HG02870 (cell line): ENCODE measurements at regions not wholly inside any gene's neighbourhood (a gene's known extent, or its start where the extent isn't known, plus 50 kb on each side); places are given as distances from the start of the nearest gene placed in this dataset.

Experiments used
- ATAC-seq: cut with Tn5 transposase; IDR thresholded peaks from one replicate; pipeline ENCODE4 v1.9.1; 2021; ENCODE audit warnings: mild to moderate bottlenecking, moderate library complexity; ENCODE audit not compliant: unreplicated experiment

- no peak for ATAC-seq
Observed at GRCh38 chr21:35420656-35421055, 371.6 kb upstream of the RUNX1 start.

GRCh38 chr21:35417762-35418161, 368.7 kb upstream of the RUNX1 start:
- ATAC-seq, result no peak

DNA sequence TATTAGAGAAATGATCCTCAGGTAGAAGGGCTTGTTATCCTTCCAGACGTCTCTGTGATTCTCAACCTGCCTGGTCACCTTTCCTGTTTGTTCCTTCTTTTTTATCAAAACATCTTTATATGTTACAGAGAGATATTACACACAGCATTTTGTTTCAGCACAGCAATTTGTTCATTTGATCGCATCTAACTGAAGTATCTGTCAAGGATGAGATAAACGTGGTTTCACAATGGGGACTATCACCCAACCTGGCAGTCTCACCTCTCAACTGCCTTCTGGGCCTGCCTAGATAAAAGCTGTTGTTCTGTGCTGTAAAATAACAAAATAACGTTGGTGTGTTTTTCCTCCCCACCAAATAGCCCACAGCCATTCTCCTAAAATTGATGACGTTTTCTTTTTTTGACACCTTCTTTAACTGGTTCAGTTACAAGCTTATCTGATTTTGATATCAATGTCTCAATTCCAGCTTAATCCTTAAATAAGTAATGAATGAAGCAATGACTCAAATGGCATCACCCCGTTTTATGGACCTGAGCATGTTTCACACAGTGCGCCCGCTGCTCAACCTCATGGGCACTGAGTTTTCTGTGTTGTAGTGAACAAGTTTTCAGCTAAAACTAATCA, 367.9 kb upstream of the RUNX1 start:
- no peak for ATAC-seq

DNA sequence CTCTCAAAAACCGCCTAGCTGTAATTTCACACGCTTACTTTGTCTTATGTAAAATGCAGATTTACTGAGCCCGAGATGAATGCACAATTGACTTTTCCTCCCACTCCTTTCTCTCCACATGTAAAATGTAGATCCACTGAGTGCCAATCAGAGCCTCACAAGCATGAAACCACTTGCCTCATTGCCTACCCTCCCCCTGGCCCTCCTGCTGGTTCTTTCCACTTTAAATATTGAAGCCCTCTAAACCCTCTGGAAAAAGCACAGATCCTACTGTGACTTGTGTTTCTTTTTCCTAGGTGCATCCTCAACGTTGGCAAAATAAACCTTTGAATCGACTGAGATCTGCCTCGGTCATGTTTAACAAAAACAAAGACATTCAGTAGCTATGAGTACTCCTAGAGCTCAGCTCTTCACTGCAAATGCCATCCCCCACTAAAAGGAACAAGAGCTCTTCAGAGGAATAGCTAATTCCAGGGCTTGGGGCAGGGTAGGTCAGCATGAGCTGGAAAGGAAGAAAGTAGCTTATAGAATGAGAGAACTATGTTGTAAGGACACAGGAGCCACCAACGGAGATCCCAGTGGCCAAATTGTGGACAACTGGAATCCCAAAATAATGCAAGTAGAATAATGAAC, 365.5 kb upstream of the RUNX1 start:
- ATAC-seq, result no peak

- ATAC-seq, result no peak
Observed at GRCh38 chr21:35414056-35414455, 365.0 kb upstream of the RUNX1 start.

DNA sequence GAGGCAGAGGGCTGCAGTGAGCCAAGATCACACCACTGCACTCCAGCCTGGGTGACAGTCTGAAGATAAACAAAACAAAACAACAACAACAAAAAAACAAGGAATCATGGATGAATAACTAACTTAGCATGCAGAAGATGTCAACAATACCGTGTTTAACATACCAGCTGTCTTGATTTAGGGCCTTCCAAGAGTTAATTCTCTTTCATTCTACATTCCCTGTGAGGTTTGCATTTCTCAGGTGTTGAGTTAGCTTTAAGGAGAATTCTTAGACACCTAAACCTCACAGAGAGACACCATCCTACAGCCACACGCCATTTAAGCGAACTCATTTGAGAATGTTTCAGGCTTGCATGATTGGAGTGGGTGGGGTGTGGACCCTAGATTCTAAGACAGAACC, 363.1 kb upstream of the RUNX1 start:
- ATAC-seq, result no peak

GRCh38 chr21:35411434-35411833, 362.3 kb upstream of the RUNX1 start:
- ATAC-seq, result no peak

DNA sequence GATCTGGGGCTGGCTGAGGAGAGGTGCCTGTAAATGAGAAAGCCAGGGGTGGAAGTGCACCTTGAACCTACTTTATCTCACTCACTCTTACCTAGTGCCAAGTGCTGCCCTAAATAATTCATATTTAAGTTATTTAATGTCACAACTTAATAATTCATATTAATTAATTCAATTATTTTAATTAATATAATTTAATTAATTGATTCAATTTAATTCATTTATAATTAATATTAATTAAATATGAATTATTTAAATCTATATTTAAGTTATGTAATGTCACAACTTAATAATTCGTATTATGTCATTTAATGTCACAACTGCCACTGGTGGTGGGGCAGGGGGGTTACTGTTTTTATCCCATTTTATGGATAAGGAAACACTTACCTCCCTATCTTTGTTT, 361.6 kb upstream of the RUNX1 start:
- no peak for ATAC-seq

DNA sequence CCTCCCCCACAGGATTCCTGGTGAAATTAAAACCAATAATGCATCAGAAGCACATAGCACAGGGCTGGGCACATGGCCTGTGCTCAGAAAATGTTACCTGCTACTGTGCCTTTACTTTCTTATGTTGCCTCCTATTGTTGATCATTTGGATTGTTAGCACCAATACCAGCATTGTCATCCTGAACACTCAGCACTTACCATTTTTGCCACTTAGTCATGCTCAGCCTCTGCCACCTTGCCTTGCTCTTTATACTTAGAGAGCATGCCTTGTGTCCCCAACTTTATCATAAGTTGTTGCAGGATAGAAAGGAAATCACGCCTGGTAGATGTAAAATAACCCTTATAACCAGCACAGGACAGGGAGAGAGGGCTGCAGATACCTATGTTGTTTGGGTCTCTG, 361.0 kb upstream of the RUNX1 start:
- ATAC-seq, result no peak

DNA sequence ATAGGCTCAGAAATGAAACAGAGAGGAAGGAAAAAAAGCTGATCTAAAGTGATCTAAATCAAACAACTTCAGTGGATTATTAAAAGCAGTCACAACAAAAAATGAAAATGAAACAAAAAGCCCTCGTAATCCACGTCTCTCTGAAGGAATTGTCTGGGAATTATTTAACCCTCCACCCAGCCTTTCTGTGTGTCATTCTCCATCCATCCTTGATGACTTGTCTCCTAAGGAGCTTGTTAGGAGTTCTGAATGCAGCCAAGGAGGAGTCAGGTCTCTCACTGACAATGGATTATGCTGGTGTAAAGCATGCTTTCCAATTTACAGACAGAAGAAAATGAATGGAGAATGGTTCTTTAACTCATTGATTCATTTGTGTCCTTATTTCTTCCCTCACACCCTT, 359.3 kb upstream of the RUNX1 start:
- no peak for ATAC-seq

- ATAC-seq, result no peak
Observed at GRCh38 chr21:35406635-35407034, 357.5 kb upstream of the RUNX1 start.

- ATAC-seq, result no peak
Observed at GRCh38 chr21:35405981-35406380, 356.9 kb upstream of the RUNX1 start.

DNA sequence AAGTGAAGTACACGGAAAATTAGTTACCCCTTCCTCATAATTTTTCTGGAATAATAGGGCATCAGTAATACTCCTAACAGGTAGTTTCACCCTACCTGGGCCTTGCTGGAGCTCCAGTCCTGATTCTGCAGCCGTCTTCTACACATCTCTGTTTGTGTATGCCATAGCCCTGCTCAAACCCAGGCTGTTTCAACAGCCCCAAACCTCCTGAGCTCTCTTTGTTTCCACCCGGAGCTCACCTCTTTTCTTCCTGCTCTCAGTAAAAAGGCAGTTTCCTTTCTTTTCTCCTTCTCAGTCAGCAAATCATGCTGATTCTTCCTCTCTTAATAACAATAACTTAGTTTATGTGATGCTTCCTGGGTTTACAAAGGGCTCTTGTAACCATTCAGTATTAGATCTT, 355.1 kb upstream of the RUNX1 start:
- ATAC-seq, result no peak

DNA sequence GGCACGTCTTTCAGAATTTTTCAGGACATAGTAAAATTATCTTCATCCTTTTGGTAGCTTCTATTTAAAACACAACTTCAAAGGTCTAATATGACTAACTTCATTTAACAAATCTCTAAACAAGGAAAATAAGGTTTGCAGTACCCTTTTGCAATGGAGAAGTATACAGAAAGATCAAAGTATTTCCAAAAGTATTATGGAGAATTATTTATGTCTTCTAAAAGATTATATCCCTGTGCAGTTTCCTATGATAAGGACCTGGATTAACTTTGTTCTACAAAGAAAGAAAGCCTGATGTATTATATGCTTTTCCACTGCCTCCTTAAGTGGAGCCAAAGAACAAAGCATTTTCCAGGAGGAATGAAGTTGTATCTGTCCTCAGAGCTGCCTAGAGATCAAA, 353.0 kb upstream of the RUNX1 start:
- ATAC-seq, result no peak

DNA sequence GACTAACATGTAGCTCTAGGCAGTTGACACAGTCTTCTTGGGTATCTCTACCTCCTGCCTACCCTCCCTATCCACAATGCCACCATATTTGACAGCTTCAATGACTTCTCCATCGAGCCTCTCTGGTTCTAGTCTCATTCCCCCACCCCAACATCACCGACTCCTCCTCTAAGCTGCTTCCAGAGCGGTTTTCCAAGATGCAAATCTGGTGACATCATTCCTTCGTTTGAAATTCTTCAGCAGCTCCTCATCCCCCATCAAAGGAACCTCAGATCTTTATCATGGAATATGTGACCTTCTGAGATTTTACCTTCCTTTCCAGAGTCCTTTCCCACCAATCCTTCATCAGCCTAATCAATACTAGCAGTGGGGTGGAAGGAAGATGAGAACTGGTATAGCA, 352.4 kb upstream of the RUNX1 start:
- ATAC-seq, result no peak

DNA sequence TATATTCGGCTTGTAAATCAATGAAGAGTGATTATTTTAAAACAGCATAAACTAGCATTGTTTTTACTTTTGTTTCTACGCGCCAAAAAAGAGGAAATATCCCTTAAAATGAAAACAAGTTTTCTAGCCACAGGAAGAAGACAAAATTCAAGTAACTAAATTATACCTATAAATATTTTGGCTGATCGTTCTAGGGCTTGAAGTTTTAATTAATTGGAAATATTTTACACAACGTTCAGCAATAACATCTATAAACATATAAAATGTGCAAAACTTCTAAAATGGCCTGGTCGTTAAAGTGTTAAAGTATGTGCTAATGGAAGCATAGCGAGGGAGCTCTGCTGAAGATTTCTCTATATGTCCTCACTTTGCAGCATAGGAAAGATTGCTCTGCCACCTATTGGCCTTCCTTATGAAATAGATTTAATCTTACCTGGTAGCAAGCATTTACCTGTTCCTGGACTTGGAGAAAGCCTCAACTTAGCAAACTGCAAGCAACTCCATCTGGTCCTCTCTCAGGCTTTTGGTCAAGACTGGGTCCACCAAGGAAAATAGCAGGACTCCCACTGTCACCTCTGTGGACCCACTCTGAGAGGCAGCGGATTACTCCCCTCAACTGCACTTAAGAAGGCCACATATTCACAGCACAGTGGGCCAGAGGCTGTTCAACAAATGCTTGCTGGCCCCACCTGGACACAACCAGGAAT, 351.3 kb upstream of the RUNX1 start:
- ATAC-seq, result peak; percentile 58

GRCh38 chr21:35399706-35400105, 350.6 kb upstream of the RUNX1 start:
- ATAC-seq, result no peak

DNA sequence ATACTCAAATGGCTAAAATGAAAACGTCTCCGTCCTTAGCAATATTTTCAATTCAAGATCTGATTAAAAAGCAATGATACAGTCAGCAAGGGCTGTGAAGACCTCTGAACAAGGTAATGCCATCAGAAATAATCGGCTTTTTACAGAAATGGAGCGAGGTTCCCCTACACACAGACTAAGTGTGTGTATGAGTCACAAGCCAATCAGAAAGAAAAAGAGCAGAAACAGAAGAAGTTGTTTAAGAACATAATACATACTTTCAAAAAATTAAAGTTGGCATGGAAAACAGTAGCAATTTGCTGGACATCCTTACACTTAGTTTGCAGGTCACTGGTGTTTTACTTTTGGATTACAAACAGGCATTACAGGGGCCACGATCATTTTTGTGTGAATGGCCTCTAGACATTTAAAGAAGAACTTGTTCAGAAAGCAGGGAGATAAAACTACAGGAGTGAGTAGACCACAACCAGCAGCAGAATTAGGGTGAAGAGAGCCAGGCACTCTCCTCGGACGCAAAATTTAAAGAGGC, 350.0 kb upstream of the RUNX1 start:
- ATAC-seq, result no peak

- ATAC-seq, result no peak
Observed at GRCh38 chr21:35398346-35398982, 349.4 kb upstream of the RUNX1 start.

- ATAC-seq, result no peak
Observed at GRCh38 chr21:35397781-35398180, 348.7 kb upstream of the RUNX1 start.

DNA sequence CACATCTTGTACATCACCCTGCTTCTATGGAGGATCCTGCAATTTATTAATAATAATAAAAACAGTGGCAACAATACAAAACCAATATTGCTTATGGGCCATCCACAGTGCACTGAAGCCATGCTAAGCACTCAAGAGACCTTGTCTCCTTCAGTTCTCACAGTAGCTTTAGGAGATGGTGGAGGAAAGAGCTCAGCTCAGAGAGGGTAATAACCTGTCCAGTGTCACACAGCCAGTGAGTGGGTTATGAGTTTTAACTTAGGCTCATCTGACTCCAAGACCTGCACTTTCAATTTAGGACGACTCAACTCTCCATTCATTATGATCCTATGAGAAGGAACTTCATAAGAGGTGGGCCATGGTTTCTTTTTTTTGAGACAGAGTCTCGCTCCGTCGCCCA, 347.6 kb upstream of the RUNX1 start:
- ATAC-seq, result no peak

GRCh38 chr21:35395728-35396127, 346.6 kb upstream of the RUNX1 start:
- ATAC-seq, result no peak
